Esophagus muscularis mucosa (tissue), 3 donors: ENCODE measurements at regions not wholly inside any gene's neighbourhood (a gene's known extent, or its start where the extent isn't known, plus 50 kb on each side); places are given as distances from the start of the nearest gene placed in this dataset.

Experiments
- EP300 ChIP-seq: sonication (generic); formaldehyde crosslinking; IDR thresholded peaks from one replicate; pipeline ENCODE4 v1.6.1; 2017; ENCODE audit warnings: antibody characterized with exemption
- POLR2A ChIP-seq: fragments of 450-650 bp; IDR thresholded peaks from one replicate; pipeline ENCODE4 v1.6.1; 2017; ENCODE audit warnings: antibody characterized with exemption, moderate library complexity, mild to moderate bottlenecking, low read depth
- POLR2AphosphoS5 ChIP-seq, 2 donors: sonication (generic); formaldehyde crosslinking; IDR thresholded peaks; one replicate each; pipeline ENCODE4 v1.6.1; 2017; ENCODE audit warnings: antibody characterized with exemption in 2 of 2

DNA sequence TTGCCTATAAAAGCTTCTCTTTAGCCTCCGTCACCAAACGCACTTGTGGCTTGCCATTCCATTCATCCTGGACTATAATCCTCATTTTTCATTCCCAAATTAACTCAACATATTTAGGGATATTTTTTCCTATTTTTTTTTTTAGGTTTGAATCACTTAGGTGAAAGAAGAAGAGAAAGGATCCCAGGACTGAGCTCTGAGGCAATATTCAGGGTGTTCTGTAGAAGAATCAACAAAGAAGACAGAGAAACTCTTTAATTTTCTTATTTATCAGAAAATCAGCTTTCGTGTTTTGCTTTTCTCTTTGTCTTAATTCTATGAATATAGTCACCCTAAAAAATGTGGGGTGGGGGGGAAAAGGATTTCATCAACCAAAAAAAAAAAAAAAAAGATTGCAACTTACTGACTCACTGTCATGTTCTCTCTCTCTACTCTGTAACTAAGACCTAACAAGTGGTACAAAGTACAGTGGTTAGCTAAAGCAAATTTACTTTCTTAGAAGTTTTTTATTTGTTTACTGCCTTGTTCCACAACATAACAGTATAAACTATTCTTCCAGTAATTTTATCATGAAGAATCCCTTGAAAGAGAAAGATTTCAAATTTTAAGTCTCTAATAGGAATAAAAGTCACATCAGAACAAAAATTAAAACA, 272.0 kb downstream of the DHX15 start:
- TF ChIP-seq POLR2AphosphoS5 (IDR thresholded peaks at IDR 0.05) = no peak
- no peak for TF ChIP-seq EP300
- TF ChIP-seq POLR2A = no peak
